ENCODE measurements at regions not wholly inside any gene's neighbourhood (a gene's known extent, or its start where the extent isn't known, plus 50 kb on each side); places are given as distances from the start of the nearest gene placed in this dataset.

DNA sequence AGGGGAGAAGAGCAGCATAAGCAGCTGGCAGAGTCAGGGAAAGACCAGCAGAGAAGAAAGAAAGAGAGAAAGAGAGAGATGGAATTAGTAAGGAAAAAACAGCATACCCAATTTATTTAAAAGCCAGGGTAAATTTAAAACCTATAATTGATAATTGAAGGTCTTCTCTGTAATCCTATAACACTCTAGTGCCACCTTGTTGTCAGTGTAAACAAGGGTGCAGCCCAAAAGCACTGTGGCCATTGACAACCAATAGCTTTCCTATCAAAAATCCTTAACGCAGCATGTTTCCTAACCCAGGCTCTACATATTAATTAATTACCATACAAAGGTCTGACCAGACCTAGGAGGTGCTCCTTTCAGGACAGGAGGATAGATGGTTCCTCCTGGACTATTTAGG, 447.2 kb upstream of the HSFY2 start:
- CTCF ChIA-PET, result no interaction called here
- no peaks in the 10 kb centered on the region for H3K27me3 ChIP-seq (ENCODE audit: control insufficient read depth, insufficient read depth, low read length)
- TF ChIP-seq CTCF (IDR thresholded peaks at IDR 0.05; ENCODE audit: insufficient read depth, low read depth, low read length), result no peak
- no peak for DNase-seq (ENCODE audit: low read depth)
- POLR2A ChIA-PET, result no interaction called here
- H3K36me3 ChIP-seq (ENCODE audit: control insufficient read depth, insufficient read depth, low read length), result no peaks in the 10 kb centered on the region
- no peak overlapping the region for H3K4me3 ChIP-seq (ENCODE audit: low read depth, low read length)

GRCh38 chrY:19208915-19209314, 435.4 kb upstream of the HSFY2 start:
- CTCF ChIA-PET, result no interaction called here
- no peaks in the 10 kb centered on the region for H3K27me3 ChIP-seq (ENCODE audit: control insufficient read depth, insufficient read depth, low read length)
- no peak for TF ChIP-seq CTCF (IDR thresholded peaks at IDR 0.05; ENCODE audit: insufficient read depth, low read depth, low read length)
- no peaks in the 10 kb centered on the region for H3K36me3 ChIP-seq (ENCODE audit: control insufficient read depth, insufficient read depth, low read length)
- DNase-seq (ENCODE audit: low read depth), result no peak
- POLR2A ChIA-PET, result no interaction called here
- no peak overlapping the region for H3K4me3 ChIP-seq (ENCODE audit: low read depth, low read length)

GRCh38 chrY:19207048-19207447, 433.5 kb upstream of the HSFY2 start:
- no peak overlapping the region for H3K4me3 ChIP-seq (ENCODE audit: low read depth, low read length)
- POLR2A ChIA-PET, result no interaction called here
- no peaks in the 10 kb centered on the region for H3K27me3 ChIP-seq (ENCODE audit: control insufficient read depth, insufficient read depth, low read length)
- CTCF ChIA-PET, result interaction anchor here (1.3 kb wide), 1 partner anchor 10 kb away, joined by 3 read pairs; no protein-coding TSS in a partner anchor
- H3K36me3 ChIP-seq (ENCODE audit: control insufficient read depth, insufficient read depth, low read length), result no peaks in the 10 kb centered on the region
- DNase-seq (ENCODE audit: low read depth), result no peak
- no peak for TF ChIP-seq CTCF (IDR thresholded peaks at IDR 0.05; ENCODE audit: insufficient read depth, low read depth, low read length)

GRCh38 chrY:19180824-19181223, 407.3 kb upstream of the HSFY2 start:
- no peak for TF ChIP-seq CTCF (IDR thresholded peaks at IDR 0.05; ENCODE audit: insufficient read depth, low read depth, low read length)
- H3K36me3 ChIP-seq (ENCODE audit: control insufficient read depth, insufficient read depth, low read length), result no peaks in the 10 kb centered on the region
- H3K4me3 ChIP-seq (ENCODE audit: low read depth, low read length), result no peak overlapping the region
- no peak for DNase-seq (ENCODE audit: low read depth)
- ChIA-PET POLR2A (no interaction called here), CTCF (no interaction called here)
- H3K27me3 ChIP-seq (ENCODE audit: control insufficient read depth, insufficient read depth, low read length), result no peaks in the 10 kb centered on the region

DNA sequence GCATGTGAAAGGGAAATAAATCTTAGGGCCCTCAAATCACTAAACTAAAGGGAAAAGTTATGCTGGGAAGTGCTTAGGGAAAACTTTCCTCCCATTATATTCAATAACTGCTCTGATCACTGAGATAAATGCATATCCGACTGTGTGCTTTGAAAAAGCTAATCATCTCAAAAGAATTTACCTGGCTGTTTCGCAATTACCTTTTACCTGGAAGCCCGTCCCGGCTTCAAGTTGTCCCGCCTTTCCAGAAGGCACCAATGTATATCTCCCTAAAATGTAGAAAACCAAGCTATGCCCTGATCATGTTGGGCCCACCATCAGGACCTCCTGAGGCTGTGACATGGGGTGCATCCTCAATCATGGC, 394.6 kb upstream of the HSFY2 start:
- no peaks in the 10 kb centered on the region for H3K36me3 ChIP-seq (ENCODE audit: control insufficient read depth, insufficient read depth, low read length)
- DNase-seq (ENCODE audit: low read depth), result no peak
- no peak for TF ChIP-seq CTCF (IDR thresholded peaks at IDR 0.05; ENCODE audit: insufficient read depth, low read depth, low read length)
- ChIA-PET CTCF (no interaction called here), POLR2A (no interaction called here)
- H3K27me3 ChIP-seq (ENCODE audit: control insufficient read depth, insufficient read depth, low read length), result no peaks in the 10 kb centered on the region
- no peak overlapping the region for H3K4me3 ChIP-seq (ENCODE audit: low read depth, low read length)

All from BJ (cell line).